ENCODE measurements at regions not wholly inside any gene's neighbourhood (a gene's known extent, or its start where the extent isn't known, plus 50 kb on each side); places are given as distances from the start of the nearest gene placed in this dataset.
"Not testable (repeated sequence)": the region's sequence is repeated elsewhere in the genome, so short reads cannot be mapped to it uniquely, and the experiment has no call there.

GRCh38 chr14:55846826-55847446 is 266.9 kb downstream of the KTN1 start:
- DNase-seq (ENCODE audit: low spot score): peak; percentile 52

DNA sequence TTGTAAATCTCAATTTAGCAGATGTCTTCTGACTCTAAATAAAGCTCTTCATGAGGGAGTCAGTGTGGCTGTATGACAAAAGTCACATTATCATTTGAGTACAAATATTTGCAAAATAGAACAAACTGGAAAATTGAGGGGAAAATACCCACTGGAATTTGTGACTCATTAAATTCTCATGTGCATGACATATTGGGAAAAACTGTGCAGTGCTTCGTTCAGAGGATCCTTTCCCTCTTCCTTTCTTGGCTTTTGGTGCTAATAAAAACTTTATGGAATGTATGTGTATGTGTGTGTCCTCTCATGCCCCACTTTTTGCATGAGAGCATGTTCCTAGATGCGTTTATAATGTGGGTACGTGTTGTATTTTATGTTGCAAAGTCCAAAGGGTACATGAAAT is 267.8 kb downstream of the KTN1 start:
- no peak for DNase-seq (ENCODE audit: low spot score)

GRCh38 chr14:55848964-55849363 is 269.0 kb downstream of the KTN1 start:
- no peak for DNase-seq (ENCODE audit: low spot score)

GRCh38 chr14:55849833-55850232 is 268.4 kb upstream of the PELI2 start:
- DNase-seq (ENCODE audit: low spot score): no peak

GRCh38 chr14:55850825-55851241 is 267.4 kb upstream of the PELI2 start:
- DNase-seq (ENCODE audit: low spot score): no peak

GRCh38 chr14:55851301-55851700 is 266.9 kb upstream of the PELI2 start:
- no peak for DNase-seq (ENCODE audit: low spot score)

DNA sequence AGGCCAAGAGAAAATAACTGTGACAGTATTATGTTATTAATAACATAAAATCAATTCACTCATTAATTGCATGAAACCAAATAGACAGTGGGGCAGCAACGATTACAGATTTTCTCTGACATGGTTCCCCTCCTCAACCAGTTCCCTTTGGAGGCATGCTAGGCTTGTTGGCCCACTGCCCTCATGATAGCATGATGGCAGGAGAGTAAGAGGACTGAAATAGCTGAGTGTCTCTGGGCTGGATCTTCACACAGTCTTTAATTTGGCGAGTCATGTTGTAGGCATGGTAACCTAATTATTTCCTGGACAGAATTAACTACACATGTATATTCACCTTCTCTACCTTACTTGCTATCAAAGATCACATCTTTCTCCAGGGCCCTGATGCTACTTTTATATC is 266.2 kb upstream of the PELI2 start:
- no peak for DNase-seq (ENCODE audit: low spot score)

- no peak for DNase-seq (ENCODE audit: low spot score)
Measured at GRCh38 chr14:55855751-55856150, 262.5 kb upstream of the PELI2 start.

DNA sequence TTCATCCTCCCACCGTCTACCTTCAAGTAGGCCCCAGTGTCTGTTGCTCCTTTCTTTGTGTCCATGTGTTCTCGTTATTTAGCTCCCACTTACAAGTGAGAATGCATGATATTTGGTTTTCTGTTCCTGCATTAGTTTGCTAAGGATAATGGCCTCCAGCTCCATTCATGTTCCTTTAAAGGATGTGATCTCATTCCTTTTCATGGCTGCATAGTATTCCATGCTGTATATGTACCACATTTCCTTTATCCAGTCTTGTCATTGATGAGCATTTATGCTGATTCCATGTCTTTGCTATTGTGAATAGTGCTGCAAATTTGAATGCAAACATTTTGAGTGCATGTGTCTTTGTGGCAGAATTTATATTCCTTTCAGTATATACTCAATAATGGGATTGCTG is 259.6 kb upstream of the PELI2 start:
- no peak for DNase-seq (ENCODE audit: low spot score)

DNA sequence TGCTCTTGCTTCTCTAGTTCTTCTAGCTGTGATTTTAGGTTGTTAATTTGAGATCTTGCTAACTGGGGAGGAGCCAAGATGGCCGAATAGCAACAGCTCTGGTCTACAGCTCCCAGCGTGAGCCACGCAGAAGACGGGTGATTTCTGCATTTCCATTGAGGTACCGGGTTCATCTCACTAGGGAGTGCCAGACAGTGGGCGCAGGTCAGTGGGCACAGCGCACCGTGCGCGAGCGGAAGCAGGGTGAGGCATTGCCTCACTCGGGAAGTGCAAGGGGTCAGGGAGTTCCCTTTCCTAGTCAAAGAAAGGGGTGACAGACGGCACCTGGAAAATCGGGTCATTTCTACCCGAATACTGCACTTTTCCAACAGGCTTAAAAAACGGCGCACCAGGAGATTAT is 256.6 kb upstream of the PELI2 start:
- not testable (repeated sequence) for DNase-seq (ENCODE audit: low spot score)

- DNase-seq (ENCODE audit: low spot score): no peak
Measured at GRCh38 chr14:55864890-55865655, 253.1 kb upstream of the PELI2 start.

GRCh38 chr14:55867311-55867710 is 250.9 kb upstream of the PELI2 start:
- no peak for DNase-seq (ENCODE audit: low spot score)

- DNase-seq (ENCODE audit: low spot score): no peak
Measured at GRCh38 chr14:55867719-55868118, 250.5 kb upstream of the PELI2 start.

DNA sequence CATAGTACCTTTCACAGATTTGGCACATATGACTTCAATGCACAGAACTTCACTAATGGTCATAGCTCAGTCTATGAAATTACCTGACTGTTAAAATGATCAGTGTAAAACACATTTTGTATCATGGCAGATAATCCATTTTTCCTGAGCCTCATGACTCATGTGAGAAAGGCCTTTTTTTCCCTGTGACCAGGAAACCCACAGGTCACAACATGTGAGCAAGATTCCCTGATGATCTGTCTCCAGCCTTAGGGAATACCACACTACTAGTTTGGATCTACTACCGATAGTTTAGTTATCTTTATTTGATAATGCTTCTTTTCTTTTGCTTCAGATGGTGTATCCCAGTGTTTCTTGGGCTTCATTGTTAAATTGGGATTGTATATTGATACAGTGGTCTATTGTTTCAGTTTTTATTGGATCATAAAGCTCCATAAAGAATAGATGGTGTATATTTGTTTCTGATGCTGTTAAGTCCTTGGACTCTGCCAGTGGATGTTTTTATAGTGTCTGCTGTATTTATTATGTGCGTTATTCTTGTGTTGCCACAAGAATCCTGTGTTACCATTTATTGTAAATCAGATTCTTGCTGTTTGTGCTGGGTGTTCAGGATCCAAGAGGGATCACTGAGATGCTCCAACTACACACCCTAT is 248.7 kb upstream of the PELI2 start:
- DNase-seq (ENCODE audit: low spot score): no peak

- DNase-seq (ENCODE audit: low spot score): no peak
Measured at GRCh38 chr14:55873169-55873568, 245.0 kb upstream of the PELI2 start.

DNA sequence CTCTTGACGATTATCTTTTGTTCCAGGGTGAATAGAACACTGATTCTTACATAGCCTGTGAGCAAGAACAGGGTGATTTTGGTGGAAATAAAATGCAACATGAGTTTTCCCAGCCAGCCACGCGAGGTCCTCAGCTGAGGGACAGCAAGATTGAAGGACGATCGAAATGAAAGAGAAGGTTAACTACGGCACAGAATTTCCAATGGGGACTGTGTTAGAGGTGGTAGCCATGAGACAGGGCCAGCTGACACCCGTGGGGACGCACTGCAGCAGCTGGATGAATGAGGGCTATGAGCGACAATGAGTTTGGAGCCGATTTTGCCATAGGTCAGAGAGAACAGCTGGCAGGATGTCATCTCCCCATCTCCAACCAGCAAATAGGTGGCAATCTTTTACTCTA is 243.4 kb upstream of the PELI2 start:
- DNase-seq (ENCODE audit: low spot score): no peak

DNA sequence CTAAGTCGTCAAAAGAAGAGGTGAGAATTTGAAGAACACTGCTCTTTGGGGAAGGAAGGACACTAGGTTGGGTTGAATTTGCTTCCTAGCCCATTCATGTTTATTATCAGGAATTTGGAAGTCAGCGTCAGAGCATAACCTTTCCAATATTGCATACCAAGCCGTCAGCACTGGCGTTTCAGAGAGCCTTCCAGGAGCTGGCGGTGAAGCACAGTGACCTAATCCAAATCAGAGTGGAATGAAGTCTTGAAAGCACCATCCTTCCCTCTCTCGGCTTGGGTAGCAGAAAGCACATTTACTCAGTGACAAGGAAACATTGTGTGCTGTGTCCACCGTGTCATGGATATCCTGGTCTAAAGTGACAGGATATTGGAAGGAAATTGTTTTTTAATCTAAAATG is 240.3 kb upstream of the PELI2 start:
- no peak for DNase-seq (ENCODE audit: low spot score)

- no peak for DNase-seq (ENCODE audit: low spot score)
Measured at GRCh38 chr14:55881577-55882241, 236.5 kb upstream of the PELI2 start.

GRCh38 chr14:55884819-55885218 is 233.4 kb upstream of the PELI2 start:
- DNase-seq (ENCODE audit: low spot score): no peak

GRCh38 chr14:55889124-55889523 is 229.1 kb upstream of the PELI2 start:
- no peak for DNase-seq (ENCODE audit: low spot score)

DNA sequence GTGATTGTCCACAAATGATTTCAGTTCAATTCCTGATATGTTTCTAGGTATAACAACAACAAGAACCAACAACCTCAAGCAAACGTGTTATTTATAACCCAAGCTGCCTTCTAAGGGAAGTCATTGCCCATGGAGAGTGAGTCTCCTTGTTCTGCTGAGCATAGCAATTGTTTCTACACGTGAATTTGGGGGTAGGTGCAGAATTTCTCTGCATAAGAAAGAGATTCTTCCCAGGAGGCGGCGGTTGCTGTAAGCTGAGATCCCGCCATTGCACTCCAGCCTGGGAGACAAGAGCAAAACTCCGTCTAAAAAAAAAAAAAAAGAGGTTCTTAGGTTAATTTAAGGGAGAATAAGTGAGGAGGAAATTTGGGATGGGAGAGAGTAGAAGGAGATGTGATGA is 226.5 kb upstream of the PELI2 start:
- DNase-seq (ENCODE audit: low spot score): no peak

DNA sequence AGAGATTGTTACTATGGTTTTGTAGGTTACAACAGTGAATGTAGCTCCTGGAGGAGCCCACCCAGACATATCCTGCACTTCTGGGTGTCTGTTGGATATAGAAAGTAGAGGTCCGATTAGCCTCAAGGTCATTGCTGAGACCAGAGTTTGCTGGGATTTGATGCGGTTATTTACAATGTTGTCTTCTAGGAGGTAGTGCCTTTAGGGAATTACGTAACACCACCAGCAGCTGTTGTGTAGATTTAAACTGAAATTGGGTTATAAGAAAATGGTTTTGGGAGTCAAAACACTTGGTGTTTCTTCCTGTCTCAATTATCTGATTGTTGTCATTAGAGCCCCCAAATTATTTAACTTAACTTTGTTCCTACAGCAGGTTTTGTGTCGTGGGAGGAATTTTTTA is 225.3 kb upstream of the PELI2 start:
- DNase-seq (ENCODE audit: low spot score): no peak

- no peak for DNase-seq (ENCODE audit: low spot score)
Measured at GRCh38 chr14:55893705-55894104, 224.5 kb upstream of the PELI2 start.

All from ureter (tissue), 1 donor.